Mucosa of descending colon (tissue), 3 donors: ENCODE measurements at regions not wholly inside any gene's neighbourhood (a gene's known extent, or its start where the extent isn't known, plus 50 kb on each side); places are given as distances from the start of the nearest gene placed in this dataset.

Source experiments
- ATAC-seq: fragments of 200-7000 bp; cut with Tn5 transposase; one replicate; pipeline ENCODE4 v1.9.1; 2020; ENCODE audit warnings: mild to moderate bottlenecking, moderate library complexity
- DNase-seq, 3 donors: peaks; one replicate each; pipeline ENCODE4 v3.0.0-alpha.2; 2020
- H3K36me3 ChIP-seq: fragments of 200-600 bp; one replicate; pipeline ENCODE4 v1.8.0; 2021; ENCODE audit warnings: low read depth, mild to moderate bottlenecking
- H3K4me1 ChIP-seq: fragments of 200-600 bp; one replicate; pipeline ENCODE4 v1.8.0; 2021; ENCODE audit warnings: low read depth, mild to moderate bottlenecking
- H3K4me3 ChIP-seq: fragments of 200-600 bp; one replicate; pipeline ENCODE4 v1.8.0; 2021; ENCODE audit warnings: mild to moderate bottlenecking
- H3K9me3 ChIP-seq: fragments of 200-600 bp; one replicate; pipeline ENCODE4 v1.8.0; 2021; ENCODE audit warnings: mild to moderate bottlenecking
- CTCF ChIP-seq: fragments of 200-600 bp; IDR thresholded peaks from one replicate; pipeline ENCODE4 v1.8.0; 2022; ENCODE audit warnings: antibody characterized with exemption, mild to moderate bottlenecking
- intact Hi-C, 2 donors: fragments of 100-400 bp; cut with DNase I in 1 of 2; cut with micrococcal nuclease in 1 of 2; formaldehyde crosslinking; loops; one replicate each; pipeline versions ENCODE4 v1.11.0 to v1.11.1; 2022; cut with DNase I, micrococcal nuclease
- donor health status: DM: no; HTN: no; CAD: no; lungs with moderate emphysema.
- donor health status: DM: no; HTN: no; CAD: no.
- donor health status: DM: no; HTN: yes; CAD: no.

- no peak for TF ChIP-seq CTCF
- Histone ChIP-seq H3K4me1 (no peaks in the 10 kb centered on the region), H3K36me3 (no peaks in the 10 kb centered on the region), H3K9me3 (no peaks in the 10 kb centered on the region), H3K4me3 (no peak overlapping the region)
- intact Hi-C loops, result no loop called here
- DNase-seq, result no peak
- ATAC-seq, result no peak
These were observed 81.6 kb upstream of the RNF32 start for GRCh38 chr7:156559001-156559400.

GRCh38 chr7:156558198-156558597 lies 82.4 kb upstream of the RNF32 start:
- no peak for ATAC-seq
- intact Hi-C loops, result no loop called here
- no peak for TF ChIP-seq CTCF

GRCh38 chr7:156556083-156556482 lies 84.5 kb upstream of the RNF32 start:
- intact Hi-C loops, result no loop called here
- Histone ChIP-seq H3K36me3 (no peaks in the 10 kb centered on the region), H3K4me3 (no peak overlapping the region), H3K9me3 (no peaks in the 10 kb centered on the region), H3K4me1 (no peaks in the 10 kb centered on the region)
- ATAC-seq (no peak), DNase-seq (no peak)
- TF ChIP-seq CTCF, result no peak

More at GRCh38 chr7:156558198-156558597, 82.4 kb upstream of the RNF32 start:
- Histone ChIP-seq H3K4me1 (no peaks in the 10 kb centered on the region), H3K4me3 (no peak overlapping the region), H3K9me3 (no peaks in the 10 kb centered on the region), H3K36me3 (no peaks in the 10 kb centered on the region)
- DNase-seq, result no peak

- no peaks in the 10 kb centered on the region for H3K4me1 ChIP-seq
- DNase-seq (no peak), ATAC-seq (no peak)
- no peaks in the 10 kb centered on the region for H3K36me3 ChIP-seq
- intact Hi-C loops, result no loop called here
- H3K4me3 ChIP-seq, result no peak overlapping the region
- H3K9me3 ChIP-seq, result no peaks in the 10 kb centered on the region
- no peak for TF ChIP-seq CTCF
These were observed 86.1 kb upstream of the RNF32 start for GRCh38 chr7:156554488-156554887.

GRCh38 chr7:156549636-156550035 lies 90.9 kb upstream of the RNF32 start:
- no peak for TF ChIP-seq CTCF
- Histone ChIP-seq H3K9me3 (no peaks in the 10 kb centered on the region), H3K36me3 (no peaks in the 10 kb centered on the region), H3K4me1 (no peaks in the 10 kb centered on the region), H3K4me3 (no peak overlapping the region)
- intact Hi-C loops, result no loop called here
- no peak for ATAC-seq
- DNase-seq, result no peak

GRCh38 chr7:156547884-156548561 lies 92.6 kb upstream of the RNF32 start:
- DNase-seq (no peak), ATAC-seq (no peak)
- TF ChIP-seq CTCF, result no peak
- Histone ChIP-seq H3K9me3 (no peaks in the 10 kb centered on the region), H3K4me1 (no peaks in the 10 kb centered on the region), H3K4me3 (no peak overlapping the region), H3K36me3 (no peaks in the 10 kb centered on the region)
- intact Hi-C loops, result no loop called here
